ENCODE measurements at regions not wholly inside any gene's neighbourhood (a gene's known extent, or its start where the extent isn't known, plus 50 kb on each side); places are given as distances from the start of the nearest gene placed in this dataset.

- TF ChIP-seq CTCF (conservative IDR thresholded peaks at IDR 0.05; ENCODE audit: low read depth, low read length) (no peak), RCOR1 (IDR thresholded peaks at IDR 0.05; ENCODE audit: insufficient replicate concordance, low read length) (no peak), POLR2A (IDR thresholded peaks at IDR 0.05; ENCODE audit: low read depth, low read length) (no peak), SMC3 (IDR thresholded peaks at IDR 0.05; ENCODE audit: low read depth, low read length) (no peak), MXI1 (IDR thresholded peaks at IDR 0.05; ENCODE audit: borderline replicate concordance, low read depth, low read length) (no peak), USF2 (IDR thresholded peaks at IDR 0.05; ENCODE audit: low read depth, low read length) (no peak), FOS (IDR thresholded peaks at IDR 0.05; ENCODE audit: low read depth, low read length) (no peak), MAFK (IDR thresholded peaks at IDR 0.05; ENCODE audit: low read depth, low read length) (no peak), RAD21 (IDR thresholded peaks at IDR 0.05; ENCODE audit: low read length) (no peak), CEBPB (IDR thresholded peaks at IDR 0.05; ENCODE audit: low read depth, low read length) (no peak), RFX5 (IDR thresholded peaks at IDR 0.05; ENCODE audit: low read depth, low read length) (no peak), CHD1 (IDR thresholded peaks at IDR 0.05; ENCODE audit: low read depth, low read length) (no peak)
These were observed 287.5 kb downstream of the LRFN2 start for GRCh38 chr6:40299681-40300080.

Data from IMR-90 (cell line).